K562 (cell line): ENCODE measurements at regions not wholly inside any gene's neighbourhood (a gene's known extent, or its start where the extent isn't known, plus 50 kb on each side); places are given as distances from the start of the nearest gene placed in this dataset.

ENCODE experiments used
- ATAC-seq: fragments of 200-7000 bp; cut with Tn5 transposase; 3 replicates; pipeline ENCODE4 v1.9.1; 2020; ENCODE audit warnings: moderate library complexity
- BruUV-seq: library from RNA; stranded (reverse); fragments of 400-500 nt; replicated peaks from 2 replicates; lab custom pipeline; 2021; lab: Mats Ljungman, UMichigan
- CTCF ChIA-PET: fragments of 300-600 bp; formaldehyde crosslinking; extraction: SDS; loops from one replicate; lab custom pipeline; 2021; ENCODE audit warnings: low intra/inter-chr PET ratio; lab: Yijun Ruan, JAX
- POLR2A ChIA-PET: fragments of 300-600, 350-650 bp; sonication (Branson Sonifier 250); formaldehyde crosslinking; extraction: SDS; loops from one replicate; lab custom pipeline; 2021; ENCODE audit warnings: antibody characterized with exemption, inconsistent platforms; lab: Yijun Ruan, JAX
- DNase-seq, 4 experiments: peaks; one replicate each; pipeline versions ENCODE4 v3.0.0 to v3.0.0-alpha.2; 2011 to 2018; ENCODE audit warnings: low spot score in 3 of 4, mixed read lengths in 3 of 4; ENCODE audit errors: extremely low read depth in 1 of 4
- FAIRE-seq: peaks from 2 replicates; lab custom pipeline; 2011; peaks lifted over from hg19 to GRCh38; lab: Jason Lieb, UNC
- H2AFZ ChIP-seq: 2 replicates; pipeline ENCODE4 v1.6.0; 2011; ENCODE audit warnings: low read depth, low read length, control low read depth, inconsistent platforms
- H3K27ac ChIP-seq: fragments of 200-600 bp; 3 replicates; pipeline ENCODE4 v1.8.0; 2011; ENCODE audit warnings: low read depth, mild to moderate bottlenecking, control low read depth, inconsistent platforms, low read length, moderate library complexity, mixed read lengths; ENCODE audit errors: extremely low read depth
- H3K27me3 ChIP-seq, 2 experiments: fragments of 300-600 bp in 1 of 2; 2 replicates in 1 of 2; 3 replicates in 1 of 2; pipeline versions ENCODE4 v1.6.0 to v1.8.0; 2011; ENCODE audit warnings: inconsistent platforms in 2 of 2, low read length in 2 of 2, mild to moderate bottlenecking in 1 of 2, mixed read lengths in 1 of 2, moderate library complexity in 1 of 2; ENCODE audit not compliant: control insufficient read depth in 2 of 2, insufficient read depth in 2 of 2
- H3K36me3 ChIP-seq: fragments of 300-600 bp; 3 replicates; pipeline ENCODE4 v1.8.0; 2011; ENCODE audit warnings: mild to moderate bottlenecking, low read length, inconsistent platforms; ENCODE audit not compliant: control insufficient read depth, insufficient read depth
- H3K4me1 ChIP-seq, 2 experiments: fragments of 200-600 bp in 1 of 2; replicated peaks in 1 of 2; 2 replicates in 1 of 2; 3 replicates in 1 of 2; pipeline versions ENCODE4 v1.5.1 to v1.8.0; 2011; ENCODE audit warnings: inconsistent platforms in 2 of 2, low read length in 2 of 2, mild to moderate bottlenecking in 1 of 2, mixed read lengths in 1 of 2, moderate library complexity in 1 of 2; ENCODE audit not compliant: control insufficient read depth in 2 of 2, insufficient read depth in 2 of 2
- H3K4me2 ChIP-seq: 2 replicates; pipeline ENCODE4 v1.6.1; 2011; ENCODE audit warnings: low read length, control low read depth, inconsistent platforms, mixed read lengths; ENCODE audit not compliant: insufficient read depth
- H3K4me3 ChIP-seq: fragments of 200-600 bp; sonication (generic), shearing (Covaris generic); 2 replicates; pipeline ENCODE4 v1.5.1; 2016; ENCODE audit warnings: control low read depth, inconsistent platforms
- H3K79me2 ChIP-seq: fragments of 200-600 bp; 3 replicates; pipeline ENCODE4 v1.8.0; 2011; ENCODE audit warnings: low read length, inconsistent platforms; ENCODE audit not compliant: control insufficient read depth, insufficient read depth
- H3K9ac ChIP-seq, 2 experiments: 2 replicates each; pipeline versions ENCODE4 v1.6.0 to v1.6.1; 2011; ENCODE audit warnings: low read depth in 2 of 2, low read length in 2 of 2, control low read depth in 1 of 2, inconsistent platforms in 1 of 2, mild to moderate bottlenecking in 1 of 2, mixed read lengths in 1 of 2; ENCODE audit not compliant: insufficient read depth in 1 of 2
- H3K9me1 ChIP-seq: one replicate; pipeline ENCODE4 v1.6.0; 2011; ENCODE audit warnings: inconsistent platforms, mild to moderate bottlenecking, low read length, moderate library complexity; ENCODE audit not compliant: control insufficient read depth, insufficient read depth
- H3K9me3 ChIP-seq: replicated peaks from 2 replicates; pipeline ENCODE4 v1.5.1; 2011; ENCODE audit warnings: low read depth, low read length, inconsistent platforms; ENCODE audit not compliant: control insufficient read depth, insufficient read depth
- H4K20me1 ChIP-seq: replicated peaks from 2 replicates; pipeline ENCODE4 v1.6.1; 2011; ENCODE audit warnings: low read length, inconsistent platforms, mixed read lengths; ENCODE audit not compliant: control insufficient read depth, insufficient read depth
- BDP1 ChIP-seq: IDR thresholded peaks from 3 replicates; pipeline ENCODE4 v1.6.1; 2011; ENCODE audit not compliant: insufficient read length, insufficient read depth
- BRD4 ChIP-seq: fragments of 200-600 bp; sonication (generic); IDR thresholded peaks from 2 replicates; pipeline ENCODE4 v1.6.1; 2017; ENCODE audit warnings: inconsistent platforms
- CBFA2T2 ChIP-seq: fragments of 450-650 bp; conservative IDR thresholded peaks from 2 replicates; pipeline ENCODE4 v1.6.1; 2017; ENCODE audit warnings: mild to moderate bottlenecking
- LEF1 ChIP-seq: fragments of 450-650 bp; IDR thresholded peaks from 2 replicates; pipeline ENCODE4 v1.6.1; 2016; ENCODE audit warnings: mild to moderate bottlenecking
- NFATC3 ChIP-seq: fragments of 450-650 bp; IDR thresholded peaks from 2 replicates; pipeline ENCODE4 v1.6.1; 2017; ENCODE audit warnings: mild to moderate bottlenecking
- OTX1 ChIP-seq: fragments of 450-650 bp; formaldehyde crosslinking; IDR thresholded peaks from 2 replicates; pipeline ENCODE4 v1.4.0; 2022; ENCODE audit warnings: mild to moderate bottlenecking
- TAF7 ChIP-seq: fragments of 450-650 bp; IDR thresholded peaks from 2 replicates; pipeline ENCODE4 v1.6.1; 2016; ENCODE audit warnings: missing genetic modification characterization, missing compliant biosample characterization
- ZNF232 ChIP-seq: sonication (generic); formaldehyde crosslinking; IDR thresholded peaks from 2 replicates; pipeline ENCODE4 v1.8.0; 2022; ENCODE audit warnings: mild to moderate bottlenecking, missing genetic modification reagents
- ZNF77 ChIP-seq: fragments of 250-450 bp; sonication (Bioruptor Pico); IDR thresholded peaks from 2 replicates; pipeline ENCODE4 v1.5.0; 2020
- WGBS: fragments of 100-300 bp; shearing (Covaris generic); methylation state at CpG from one replicate; pipeline ENCODE4 v1.1.6; 2016; ENCODE audit warnings: low coverage, mixed read lengths; ENCODE audit not compliant: insufficient coverage; ENCODE audit errors: missing lambda C conversion rate; 5-methylcytosine and 5-hydroxymethylcytosine counted together
- in situ Hi-C: fragments of 300-500 bp; cut with MboI; formaldehyde crosslinking; loops from 4 replicates; pipeline ENCODE4 v1.15.0; 2018; ENCODE audit warnings: inconsistent platforms, mixed read lengths
- intact Hi-C: fragments of 100-400 bp; cut with micrococcal nuclease; formaldehyde crosslinking; loops from 2 replicates; pipeline ENCODE4 v1.14.2; 2022
- TF ChIP-seq, protein P1 (sequence below): fragments of 250-450 bp; sonication (Bioruptor Pico); IDR thresholded peaks from 2 replicates; pipeline ENCODE4 v1.4.0; 2020; ENCODE audit warnings: mild to moderate bottlenecking, moderate library complexity
- TF ChIP-seq, protein P2 (sequence below): fragments of 450-650 bp; IDR thresholded peaks from 2 replicates; pipeline ENCODE4 v1.6.1; 2016; ENCODE audit warnings: low read depth, mild to moderate bottlenecking, moderate library complexity
- TF ChIP-seq, protein P3 (sequence below): fragments of 450-650 bp; IDR thresholded peaks from 2 replicates; pipeline ENCODE4 v1.6.1; 2016; ENCODE audit warnings: antibody characterized with exemption
- TF ChIP-seq, protein P4 (sequence below): sonication (generic); formaldehyde crosslinking; IDR thresholded peaks from 2 replicates; pipeline ENCODE4 v1.8.1; 2023; ENCODE audit warnings: mild to moderate bottlenecking, missing genetic modification reagents
- TF ChIP-seq, protein P5 (sequence below): sonication (generic); formaldehyde crosslinking; IDR thresholded peaks from 2 replicates; pipeline ENCODE4 v1.8.0; 2023; ENCODE audit warnings: mild to moderate bottlenecking, missing genetic modification reagents
- TF ChIP-seq, protein P6 (sequence below): fragments of 200-800 bp; sonication (Bioruptor generic); IDR thresholded peaks from 2 replicates; pipeline ENCODE4 v1.6.1; 2017; ENCODE audit warnings: missing genetic modification characterization, missing compliant biosample characterization

DNA sequence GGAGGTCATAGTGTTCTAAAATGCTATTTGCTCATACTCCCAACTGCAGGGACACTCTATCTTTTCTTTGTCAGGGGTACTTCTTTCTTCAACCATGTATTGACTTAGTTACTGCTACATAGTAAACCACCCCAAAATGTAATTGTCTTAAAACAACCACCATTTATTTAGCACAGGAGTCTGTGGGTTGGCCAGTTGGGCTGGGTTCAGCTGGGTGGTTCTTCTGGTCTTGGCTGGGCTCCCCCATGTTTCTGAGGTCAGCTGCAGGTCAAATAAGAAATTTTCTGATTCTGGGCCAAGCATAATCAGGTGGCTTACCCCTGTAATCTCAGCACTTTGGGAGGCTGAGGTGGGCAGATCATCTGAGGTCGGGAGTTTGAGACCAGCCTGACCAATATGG lies 220.0 kb upstream of the BTBD3 start:
- no TSS peak for BruUV-seq
- no CpG with 5 or more reads among the region's 1 CpG for WGBS
- DNase-seq (no peak), ATAC-seq (no peak), FAIRE-seq (no peak)
- H4K20me1 ChIP-seq: no peaks in the 10 kb centered on the region
- H3K9me3 ChIP-seq: no peaks in the 10 kb centered on the region
- POLR2A ChIA-PET: no interaction called here
- no peak overlapping the region for H3K4me3 ChIP-seq
- H3K79me2 ChIP-seq: no peaks in the 10 kb centered on the region
- H2AFZ ChIP-seq: no peak overlapping the region
- no peaks in the 10 kb centered on the region for H3K36me3 ChIP-seq
- no peaks in the 10 kb centered on the region for H3K4me1 ChIP-seq
- H3K9ac ChIP-seq: no peak overlapping the region
- no peak overlapping the region for H3K4me2 ChIP-seq
- in situ Hi-C loops: no loop called here
- intact Hi-C loops: no loop called here
- no peaks in the 10 kb centered on the region for H3K9me1 ChIP-seq
- no peak overlapping the region for H3K27ac ChIP-seq
- CTCF ChIA-PET: no interaction called here
- no peaks in the 10 kb centered on the region for H3K27me3 ChIP-seq
- TF ChIP-seq, protein P1, sequence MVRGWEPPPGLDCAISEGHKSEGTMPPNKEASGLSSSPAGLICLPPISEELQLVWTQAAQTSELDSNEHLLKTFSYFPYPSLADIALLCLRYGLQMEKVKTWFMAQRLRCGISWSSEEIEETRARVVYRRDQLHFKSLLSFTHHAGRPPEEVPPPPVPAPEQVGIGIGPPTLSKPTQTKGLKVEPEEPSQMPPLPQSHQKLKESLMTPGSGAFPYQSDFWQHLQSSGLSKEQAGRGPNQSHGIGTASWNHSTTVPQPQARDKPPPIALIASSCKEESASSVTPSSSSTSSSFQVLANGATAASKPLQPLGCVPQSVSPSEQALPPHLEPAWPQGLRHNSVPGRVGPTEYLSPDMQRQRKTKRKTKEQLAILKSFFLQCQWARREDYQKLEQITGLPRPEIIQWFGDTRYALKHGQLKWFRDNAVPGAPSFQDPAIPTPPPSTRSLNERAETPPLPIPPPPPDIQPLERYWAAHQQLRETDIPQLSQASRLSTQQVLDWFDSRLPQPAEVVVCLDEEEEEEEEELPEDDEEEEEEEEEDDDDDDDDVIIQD (CRISPR knock-in tag): no peak
- no peak for TF ChIP-seq BRD4
- no peak for TF ChIP-seq CBFA2T2
- TF ChIP-seq, protein P2, sequence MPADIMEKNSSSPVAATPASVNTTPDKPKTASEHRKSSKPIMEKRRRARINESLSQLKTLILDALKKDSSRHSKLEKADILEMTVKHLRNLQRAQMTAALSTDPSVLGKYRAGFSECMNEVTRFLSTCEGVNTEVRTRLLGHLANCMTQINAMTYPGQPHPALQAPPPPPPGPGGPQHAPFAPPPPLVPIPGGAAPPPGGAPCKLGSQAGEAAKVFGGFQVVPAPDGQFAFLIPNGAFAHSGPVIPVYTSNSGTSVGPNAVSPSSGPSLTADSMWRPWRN: no peak
- no peak for TF ChIP-seq TAF7 (tag)
- TF ChIP-seq, protein P3, sequence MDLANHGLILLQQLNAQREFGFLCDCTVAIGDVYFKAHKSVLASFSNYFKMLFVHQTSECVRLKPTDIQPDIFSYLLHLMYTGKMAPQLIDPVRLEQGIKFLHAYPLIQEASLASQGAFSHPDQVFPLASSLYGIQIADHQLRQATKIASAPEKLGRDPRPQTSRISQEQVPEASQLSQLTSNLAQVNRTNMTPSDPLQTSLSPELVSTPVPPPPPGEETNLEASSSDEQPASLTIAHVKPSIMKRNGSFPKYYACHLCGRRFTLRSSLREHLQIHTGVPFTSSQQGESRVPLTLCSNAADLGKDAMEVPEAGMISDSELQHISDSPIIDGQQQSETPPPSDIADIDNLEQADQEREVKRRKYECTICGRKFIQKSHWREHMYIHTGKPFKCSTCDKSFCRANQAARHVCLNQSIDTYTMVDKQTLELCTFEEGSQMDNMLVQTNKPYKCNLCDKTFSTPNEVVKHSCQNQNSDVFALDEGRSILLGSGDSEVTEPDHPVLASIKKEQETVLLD: no peak
- TF ChIP-seq NFATC3: no peak
- no peak for TF ChIP-seq BDP1
- TF ChIP-seq, protein P4, sequence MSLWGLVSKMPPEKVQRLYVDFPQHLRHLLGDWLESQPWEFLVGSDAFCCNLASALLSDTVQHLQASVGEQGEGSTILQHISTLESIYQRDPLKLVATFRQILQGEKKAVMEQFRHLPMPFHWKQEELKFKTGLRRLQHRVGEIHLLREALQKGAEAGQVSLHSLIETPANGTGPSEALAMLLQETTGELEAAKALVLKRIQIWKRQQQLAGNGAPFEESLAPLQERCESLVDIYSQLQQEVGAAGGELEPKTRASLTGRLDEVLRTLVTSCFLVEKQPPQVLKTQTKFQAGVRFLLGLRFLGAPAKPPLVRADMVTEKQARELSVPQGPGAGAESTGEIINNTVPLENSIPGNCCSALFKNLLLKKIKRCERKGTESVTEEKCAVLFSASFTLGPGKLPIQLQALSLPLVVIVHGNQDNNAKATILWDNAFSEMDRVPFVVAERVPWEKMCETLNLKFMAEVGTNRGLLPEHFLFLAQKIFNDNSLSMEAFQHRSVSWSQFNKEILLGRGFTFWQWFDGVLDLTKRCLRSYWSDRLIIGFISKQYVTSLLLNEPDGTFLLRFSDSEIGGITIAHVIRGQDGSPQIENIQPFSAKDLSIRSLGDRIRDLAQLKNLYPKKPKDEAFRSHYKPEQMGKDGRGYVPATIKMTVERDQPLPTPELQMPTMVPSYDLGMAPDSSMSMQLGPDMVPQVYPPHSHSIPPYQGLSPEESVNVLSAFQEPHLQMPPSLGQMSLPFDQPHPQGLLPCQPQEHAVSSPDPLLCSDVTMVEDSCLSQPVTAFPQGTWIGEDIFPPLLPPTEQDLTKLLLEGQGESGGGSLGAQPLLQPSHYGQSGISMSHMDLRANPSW (CRISPR knock-in tag): no peak
- TF ChIP-seq ZNF232: no peak
- TF ChIP-seq, protein P5, sequence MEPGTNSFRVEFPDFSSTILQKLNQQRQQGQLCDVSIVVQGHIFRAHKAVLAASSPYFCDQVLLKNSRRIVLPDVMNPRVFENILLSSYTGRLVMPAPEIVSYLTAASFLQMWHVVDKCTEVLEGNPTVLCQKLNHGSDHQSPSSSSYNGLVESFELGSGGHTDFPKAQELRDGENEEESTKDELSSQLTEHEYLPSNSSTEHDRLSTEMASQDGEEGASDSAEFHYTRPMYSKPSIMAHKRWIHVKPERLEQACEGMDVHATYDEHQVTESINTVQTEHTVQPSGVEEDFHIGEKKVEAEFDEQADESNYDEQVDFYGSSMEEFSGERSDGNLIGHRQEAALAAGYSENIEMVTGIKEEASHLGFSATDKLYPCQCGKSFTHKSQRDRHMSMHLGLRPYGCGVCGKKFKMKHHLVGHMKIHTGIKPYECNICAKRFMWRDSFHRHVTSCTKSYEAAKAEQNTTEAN: no peak
- TF ChIP-seq ZNF77: no peak
- TF ChIP-seq, protein P6, sequence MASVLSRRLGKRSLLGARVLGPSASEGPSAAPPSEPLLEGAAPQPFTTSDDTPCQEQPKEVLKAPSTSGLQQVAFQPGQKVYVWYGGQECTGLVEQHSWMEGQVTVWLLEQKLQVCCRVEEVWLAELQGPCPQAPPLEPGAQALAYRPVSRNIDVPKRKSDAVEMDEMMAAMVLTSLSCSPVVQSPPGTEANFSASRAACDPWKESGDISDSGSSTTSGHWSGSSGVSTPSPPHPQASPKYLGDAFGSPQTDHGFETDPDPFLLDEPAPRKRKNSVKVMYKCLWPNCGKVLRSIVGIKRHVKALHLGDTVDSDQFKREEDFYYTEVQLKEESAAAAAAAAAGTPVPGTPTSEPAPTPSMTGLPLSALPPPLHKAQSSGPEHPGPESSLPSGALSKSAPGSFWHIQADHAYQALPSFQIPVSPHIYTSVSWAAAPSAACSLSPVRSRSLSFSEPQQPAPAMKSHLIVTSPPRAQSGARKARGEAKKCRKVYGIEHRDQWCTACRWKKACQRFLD (CRISPR knock-in tag): no peak
- TF ChIP-seq OTX1 (CRISPR knock-in tag): no peak
- TF ChIP-seq LEF1: no peak
